Lung (tissue), 11 donors: ENCODE measurements at regions not wholly inside any gene's neighbourhood (a gene's known extent, or its start where the extent isn't known, plus 50 kb on each side); places are given as distances from the start of the nearest gene placed in this dataset.

ENCODE experiments used
- ATAC-seq: fragments of 200-7000 bp; cut with Tn5 transposase; one replicate; pipeline ENCODE4 v1.9.1; 2020; ENCODE audit warnings: moderate number of reproducible peaks; ENCODE audit not compliant: insufficient read depth, low FRiP score
- DNase-seq, 3 donors: peaks; one replicate each; pipeline ENCODE4 v3.0.0-alpha.2; 2013 to 2017
- H3K27ac ChIP-seq, 2 donors: one replicate each; pipeline ENCODE4 v1.5.1; 2013; ENCODE audit warnings: mild to moderate bottlenecking in 2 of 2, moderate library complexity in 2 of 2, control low read depth in 1 of 2, inconsistent platforms in 1 of 2, low read depth in 1 of 2, low read length in 1 of 2
- H3K27me3 ChIP-seq, 3 donors: one replicate each; pipeline ENCODE4 v1.5.1; 2013; ENCODE audit warnings: low read length in 2 of 3; ENCODE audit not compliant: control insufficient read depth in 3 of 3, insufficient read depth in 3 of 3
- H3K36me3 ChIP-seq, 4 donors: one replicate each; pipeline ENCODE4 v1.5.1; 2013; ENCODE audit warnings: low read length in 4 of 4, mild to moderate bottlenecking in 1 of 4, moderate library complexity in 1 of 4; ENCODE audit not compliant: control insufficient read depth in 4 of 4, insufficient read depth in 4 of 4
- H3K4me1 ChIP-seq, 5 donors: one replicate each; pipeline ENCODE4 v1.5.1; 2013; ENCODE audit warnings: low read length in 5 of 5, mild to moderate bottlenecking in 2 of 5, moderate library complexity in 1 of 5; ENCODE audit not compliant: control insufficient read depth in 5 of 5, insufficient read depth in 5 of 5
- H3K4me3 ChIP-seq: one replicate; pipeline ENCODE4 v1.5.1; 2013; ENCODE audit warnings: mild to moderate bottlenecking, control low read depth, moderate library complexity
- H3K9ac ChIP-seq, 2 donors: one replicate each; pipeline ENCODE4 v1.5.1; 2013; ENCODE audit warnings: low read length in 2 of 2, control low read depth in 1 of 2; ENCODE audit not compliant: insufficient read depth in 1 of 2
- H3K9me3 ChIP-seq, 4 donors: one replicate each; pipeline ENCODE4 v1.5.1; 2013; ENCODE audit warnings: low read length in 3 of 4, mild to moderate bottlenecking in 1 of 4, moderate library complexity in 1 of 4; ENCODE audit not compliant: control insufficient read depth in 4 of 4, insufficient read depth in 3 of 4
- WGBS, 2 donors: extraction: QIAGEN DNeasy Blood & Tissue Kit; methylation state at CpG; one replicate each; pipeline ENCODE4 v1.1.7; 2013; 5-methylcytosine and 5-hydroxymethylcytosine counted together
- TF ChIP-seq, protein P1 (sequence below): IDR thresholded peaks from 2 replicates; pipeline ENCODE4 v1.5.1; 2012; ENCODE audit warnings: mild to moderate bottlenecking; ENCODE audit errors: control extremely low read depth, extremely low read depth
- donor health status: control.
- donor health status: control.
- donor health status: Bipolar disorder and iron deficiency.
- donor health status: healthy.
- donor health status: DM: yes; HTN: yes; CAD: no.

DNA sequence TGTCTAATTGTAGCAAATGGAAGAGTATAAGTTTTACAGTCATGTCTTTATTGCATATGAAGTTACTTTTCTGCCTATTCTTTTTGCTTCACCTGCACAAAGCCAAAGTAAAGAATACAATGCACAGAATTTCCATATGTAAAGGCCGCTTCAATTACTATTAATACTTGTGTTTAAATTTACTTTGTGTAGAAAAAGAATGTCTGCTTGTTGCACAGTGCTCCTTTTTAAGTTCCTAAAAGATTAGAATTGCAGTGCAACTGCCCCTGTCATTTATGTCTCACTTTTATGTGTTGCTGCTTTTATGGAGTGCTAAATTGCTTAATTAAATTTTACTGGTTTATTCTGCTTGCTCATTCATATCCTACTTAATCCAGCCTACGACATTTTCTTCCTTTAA, 830.5 kb downstream of the PDHA2 start:
- WGBS, 2 donors = 73 to 74% methylated on average over 2 of the region's 2 CpGs
- Histone ChIP-seq H3K36me3 (no peaks in the 10 kb centered on the region), H3K9me3 (no peaks in the 10 kb centered on the region), H3K9ac (no peak overlapping the region), H3K27me3 (no peaks in the 10 kb centered on the region), H3K4me3 (no peak overlapping the region), H3K27ac (no peak overlapping the region), H3K4me1 (no peaks in the 10 kb centered on the region)
- TF ChIP-seq, protein P1, sequence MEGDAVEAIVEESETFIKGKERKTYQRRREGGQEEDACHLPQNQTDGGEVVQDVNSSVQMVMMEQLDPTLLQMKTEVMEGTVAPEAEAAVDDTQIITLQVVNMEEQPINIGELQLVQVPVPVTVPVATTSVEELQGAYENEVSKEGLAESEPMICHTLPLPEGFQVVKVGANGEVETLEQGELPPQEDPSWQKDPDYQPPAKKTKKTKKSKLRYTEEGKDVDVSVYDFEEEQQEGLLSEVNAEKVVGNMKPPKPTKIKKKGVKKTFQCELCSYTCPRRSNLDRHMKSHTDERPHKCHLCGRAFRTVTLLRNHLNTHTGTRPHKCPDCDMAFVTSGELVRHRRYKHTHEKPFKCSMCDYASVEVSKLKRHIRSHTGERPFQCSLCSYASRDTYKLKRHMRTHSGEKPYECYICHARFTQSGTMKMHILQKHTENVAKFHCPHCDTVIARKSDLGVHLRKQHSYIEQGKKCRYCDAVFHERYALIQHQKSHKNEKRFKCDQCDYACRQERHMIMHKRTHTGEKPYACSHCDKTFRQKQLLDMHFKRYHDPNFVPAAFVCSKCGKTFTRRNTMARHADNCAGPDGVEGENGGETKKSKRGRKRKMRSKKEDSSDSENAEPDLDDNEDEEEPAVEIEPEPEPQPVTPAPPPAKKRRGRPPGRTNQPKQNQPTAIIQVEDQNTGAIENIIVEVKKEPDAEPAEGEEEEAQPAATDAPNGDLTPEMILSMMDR = no peak
- DNase-seq = no peak
- ATAC-seq = no peak

DNA sequence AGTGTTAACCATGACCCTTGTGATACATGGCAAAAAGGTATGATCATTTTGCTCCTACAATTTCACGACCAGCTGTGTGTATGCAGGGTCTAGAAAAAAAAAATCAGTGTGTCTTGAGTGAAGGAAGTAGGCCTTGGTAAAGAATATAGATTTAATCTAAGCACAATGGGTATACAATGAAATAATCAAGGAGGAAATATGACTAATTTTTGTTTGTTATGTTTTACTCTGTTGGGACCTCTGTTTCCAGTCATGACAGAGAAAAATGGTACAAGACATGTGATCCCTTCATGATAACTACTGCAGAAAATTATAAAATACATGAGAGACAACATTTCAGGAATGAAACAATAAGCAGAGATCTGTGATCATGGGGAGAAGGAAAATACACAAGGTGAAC, 835.5 kb downstream of the PDHA2 start:
- 67 to 84% methylated on average over 1 of the region's 1 CpG for WGBS, 2 donors
- DNase-seq (no peak), ATAC-seq (no peak)
- Histone ChIP-seq H3K4me1 (no peaks in the 10 kb centered on the region), H3K36me3 (no peaks in the 10 kb centered on the region), H3K27ac (no peak overlapping the region), H3K27me3 (no peaks in the 10 kb centered on the region), H3K9ac (no peak overlapping the region), H3K9me3 (no peaks in the 10 kb centered on the region), H3K4me3 (no peak overlapping the region)
- TF ChIP-seq, protein P1 = no peak

DNA sequence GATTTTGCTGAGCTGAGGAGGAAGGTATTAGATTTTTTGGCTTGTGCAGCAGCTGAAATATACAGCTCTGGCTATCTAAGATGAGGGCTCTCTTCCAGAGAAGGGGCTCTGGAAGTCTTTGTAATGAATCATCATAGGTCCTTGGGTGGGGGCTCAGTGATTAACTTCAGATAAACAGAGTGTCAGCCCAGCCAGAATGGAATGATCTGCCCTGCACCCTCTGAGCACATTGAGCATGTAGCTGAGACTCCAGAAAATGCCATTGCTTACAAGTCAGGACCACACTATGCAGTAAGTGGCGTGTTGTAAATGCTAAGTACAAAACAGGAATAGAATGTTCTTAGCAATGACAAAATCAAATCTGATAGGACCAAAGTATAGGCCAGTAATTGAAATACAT, 836.0 kb downstream of the PDHA2 start:
- TF ChIP-seq, protein P1 = no peak
- no peak overlapping the region for H3K9ac ChIP-seq

DNA sequence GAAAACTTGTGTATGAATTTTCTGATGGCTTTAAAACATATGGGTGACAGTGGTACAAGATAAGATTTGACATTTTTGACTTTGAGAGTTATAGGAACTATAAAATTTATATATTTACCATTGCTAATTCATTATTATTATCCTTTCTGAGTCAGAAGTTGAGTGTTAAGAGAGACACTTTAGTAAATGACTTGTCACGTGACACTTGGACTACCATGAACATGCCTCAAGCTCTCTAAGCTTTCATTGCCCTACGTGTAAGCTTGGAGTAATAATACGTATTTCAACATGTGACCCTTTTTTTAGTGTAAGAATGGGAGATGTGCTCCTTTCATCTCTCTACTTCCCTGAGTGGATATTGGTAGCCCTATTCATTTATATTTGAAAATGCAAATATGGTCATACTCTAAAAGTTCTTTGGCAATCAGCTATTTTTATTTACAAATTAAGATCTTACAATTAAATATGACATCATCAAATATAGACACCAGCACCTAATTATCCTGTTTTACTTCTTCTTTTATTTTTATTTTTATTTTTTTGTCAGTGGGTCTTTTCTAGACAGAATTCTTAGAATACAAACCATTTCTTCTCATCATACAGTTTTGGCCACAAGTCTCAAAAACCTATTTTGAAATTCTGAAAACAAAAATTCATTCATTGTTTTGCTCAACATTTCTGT, 837.0 kb downstream of the PDHA2 start:
- 79 to 87% methylated on average over 3 of the region's 3 CpGs for WGBS, 2 donors
- no peak for ATAC-seq
- H3K4me3 ChIP-seq = no peak overlapping the region

More for the DNA sequence above, 836.0 kb downstream of the PDHA2 start:
- H3K36me3 ChIP-seq = no peaks in the 10 kb centered on the region
- no peaks in the 10 kb centered on the region for H3K27me3 ChIP-seq
- no peaks in the 10 kb centered on the region for H3K4me1 ChIP-seq
- 79 to 86% methylated on average over 1 of the region's 1 CpG for WGBS, 2 donors
- no peak for ATAC-seq
- no peaks in the 10 kb centered on the region for H3K9me3 ChIP-seq
- no peak overlapping the region for H3K27ac ChIP-seq
- H3K4me3 ChIP-seq = no peak overlapping the region
- no peak for DNase-seq

More for the DNA sequence above, 837.0 kb downstream of the PDHA2 start:
- no peak overlapping the region for H3K27ac ChIP-seq
- no peaks in the 10 kb centered on the region for H3K36me3 ChIP-seq
- no peaks in the 10 kb centered on the region for H3K9me3 ChIP-seq
- H3K4me1 ChIP-seq = no peaks in the 10 kb centered on the region
- TF ChIP-seq, protein P1 = no peak
- no peak overlapping the region for H3K9ac ChIP-seq
- H3K27me3 ChIP-seq = no peaks in the 10 kb centered on the region
- DNase-seq = no peak
